Caco-2 (cell line): ENCODE measurements at regions not wholly inside any gene's neighbourhood (a gene's known extent, or its start where the extent isn't known, plus 50 kb on each side); places are given as distances from the start of the nearest gene placed in this dataset.

Source experiments
- BruUV-seq: library from RNA; stranded (reverse); fragments of 400-500 nt; replicated peaks from 2 replicates; lab custom pipeline; 2021; lab: Mats Ljungman, UMichigan
- CTCF ChIA-PET: fragments of 300-600 bp; sonication (Branson Sonifier 250); formaldehyde crosslinking; loops from one replicate; lab custom pipeline; 2022; ENCODE audit warnings: antibody characterized with exemption; lab: Charles Lee
- POLR2A ChIA-PET: fragments of 300-600 bp; sonication (Branson Sonifier 250); formaldehyde crosslinking; loops from one replicate; lab custom pipeline; 2022; ENCODE audit warnings: antibody characterized with exemption; lab: Charles Lee
- DNase-seq, 2 experiments: peaks; one replicate each; pipeline versions ENCODE4 v3.0.0 to v3.0.0-alpha.2; 2020 to 2022
- H3K27me3 ChIP-seq: replicated peaks from 2 replicates; pipeline ENCODE4 v1.6.0; 2011; ENCODE audit warnings: low read length; ENCODE audit not compliant: control insufficient read depth, insufficient read depth
- H3K36me3 ChIP-seq: 2 replicates; pipeline ENCODE4 v1.5.1; 2011; ENCODE audit warnings: low read length; ENCODE audit not compliant: control insufficient read depth, insufficient read depth
- H3K4me1 ChIP-seq: fragments of 250-450 bp; sonication (Bioruptor Pico); 2 replicates; pipeline ENCODE4 v1.5.1; 2020; ENCODE audit warnings: mild to moderate bottlenecking
- H3K4me3 ChIP-seq: 2 replicates; pipeline ENCODE4 v1.5.1; 2011; ENCODE audit warnings: low read depth, mild to moderate bottlenecking, control low read depth, low read length
- H3K9me3 ChIP-seq: fragments of 250-450 bp; sonication (Bioruptor Pico); 2 replicates; pipeline ENCODE4 v1.5.1; 2020; ENCODE audit warnings: mild to moderate bottlenecking, moderate library complexity
- H3K27ac Mint-ChIP-seq: one replicate; pipeline ENCODE4 v1.8.0; 2022; ENCODE audit warnings: mixed read lengths; ENCODE audit not compliant: unreplicated experiment
- H3K27me3 Mint-ChIP-seq: one replicate; pipeline ENCODE4 v1.8.0; 2022; ENCODE audit warnings: mixed read lengths; ENCODE audit not compliant: insufficient read depth, unreplicated experiment
- H3K36me3 Mint-ChIP-seq: one replicate; pipeline ENCODE4 v1.8.0; 2022; ENCODE audit warnings: mild to moderate bottlenecking, mixed read lengths; ENCODE audit not compliant: insufficient read depth, unreplicated experiment
- H3K4me1 Mint-ChIP-seq: one replicate; pipeline ENCODE4 v1.8.0; 2022; ENCODE audit warnings: low read depth, mixed read lengths; ENCODE audit not compliant: unreplicated experiment
- H3K4me3 Mint-ChIP-seq: one replicate; pipeline ENCODE4 v1.8.0; 2022; ENCODE audit warnings: mild to moderate bottlenecking, moderate library complexity, mixed read lengths; ENCODE audit not compliant: unreplicated experiment
- H3K9me3 Mint-ChIP-seq: one replicate; pipeline ENCODE4 v1.8.0; 2022; ENCODE audit warnings: mixed read lengths; ENCODE audit not compliant: unreplicated experiment
- CTCF ChIP-seq, 2 experiments: fragments of 200-600 bp in 1 of 2; IDR thresholded peaks; 1 replicate in 1 of 2; 2 replicates in 1 of 2; pipeline versions ENCODE4 v1.5.1 to v1.8.0; 2011 to 2022; ENCODE audit warnings: antibody characterized with exemption in 1 of 2, control low read depth in 1 of 2, inconsistent platforms in 1 of 2, low read depth in 1 of 2, low read length in 1 of 2, mild to moderate bottlenecking in 1 of 2, moderate library complexity in 1 of 2; ENCODE audit not compliant: insufficient read depth in 1 of 2, severe bottlenecking in 1 of 2, unreplicated experiment in 1 of 2
- intact Hi-C: fragments of 100-400 bp; cut with micrococcal nuclease; formaldehyde crosslinking; loops from one replicate; pipeline ENCODE4 v1.10.0; 2022; ENCODE audit not compliant: unreplicated experiment

GRCh38 chr3:78459796-78460195 is 1308.0 kb downstream of the ROBO1 start:
- intact Hi-C loops: no loop called here
- BruUV-seq: no TSS peak
- POLR2A ChIA-PET: no interaction called here

GRCh38 chr3:78462021-78462420 is 1305.8 kb downstream of the ROBO1 start:
- BruUV-seq: no TSS peak

More at GRCh38 chr3:78459796-78460195, 1308.0 kb downstream of the ROBO1 start:
- Mint-ChIP-seq H3K4me1 (no peaks in the 10 kb centered on the region), H3K27ac (no peak overlapping the region), H3K4me3 (no peak overlapping the region), H3K27me3 (no peaks in the 10 kb centered on the region), H3K9me3 (no peaks in the 10 kb centered on the region), H3K36me3 (no peaks in the 10 kb centered on the region)
- CTCF ChIA-PET: no interaction called here
- Histone ChIP-seq H3K9me3 (no peaks in the 10 kb centered on the region), H3K4me3 (no peak overlapping the region), H3K4me1 (no peaks in the 10 kb centered on the region), H3K36me3 (no peaks in the 10 kb centered on the region), H3K27me3 (no peaks in the 10 kb centered on the region)
- DNase-seq: no peak
- no peak for TF ChIP-seq CTCF (IDR thresholded peaks at IDR 0.05; ENCODE audit: insufficient read depth in 1 of 2, low read depth in 1 of 2, low read length in 1 of 2, severe bottlenecking in 1 of 2, unreplicated experiment in 1 of 2)

GRCh38 chr3:78476076-78476475 is 1291.7 kb downstream of the ROBO1 start:
- H3K36me3 Mint-ChIP-seq: no peaks in the 10 kb centered on the region
- no peaks in the 10 kb centered on the region for H3K4me1 Mint-ChIP-seq
- TF ChIP-seq CTCF (IDR thresholded peaks at IDR 0.05; ENCODE audit: insufficient read depth in 1 of 2, low read depth in 1 of 2, low read length in 1 of 2, severe bottlenecking in 1 of 2, unreplicated experiment in 1 of 2): no peak
- intact Hi-C loops: no loop called here
- ChIA-PET POLR2A (no interaction called here), CTCF (no interaction called here)
- no peaks in the 10 kb centered on the region for H3K9me3 ChIP-seq
- H3K36me3 ChIP-seq: no peaks in the 10 kb centered on the region
- no peaks in the 10 kb centered on the region for H3K4me1 ChIP-seq
- H3K9me3 Mint-ChIP-seq: peaks cover 9% of the 10 kb centered on the region
- H3K4me3 ChIP-seq: no peak overlapping the region
- H3K27me3 ChIP-seq: no peaks in the 10 kb centered on the region
- no peak overlapping the region for H3K27ac Mint-ChIP-seq
- BruUV-seq: no TSS peak
- no peaks in the 10 kb centered on the region for H3K27me3 Mint-ChIP-seq
- H3K4me3 Mint-ChIP-seq: no peak overlapping the region
- no peak for DNase-seq

More at GRCh38 chr3:78462021-78462420, 1305.8 kb downstream of the ROBO1 start:
- H3K9me3 Mint-ChIP-seq: no peaks in the 10 kb centered on the region
- no peaks in the 10 kb centered on the region for H3K27me3 ChIP-seq
- H3K36me3 ChIP-seq: no peaks in the 10 kb centered on the region
- intact Hi-C loops: no loop called here
- no peaks in the 10 kb centered on the region for H3K36me3 Mint-ChIP-seq
- H3K4me3 ChIP-seq: no peak overlapping the region
- no peaks in the 10 kb centered on the region for H3K9me3 ChIP-seq
- ChIA-PET POLR2A (no interaction called here), CTCF (no interaction called here)
- no peak overlapping the region for H3K4me3 Mint-ChIP-seq
- H3K27ac Mint-ChIP-seq: no peak overlapping the region
- no peaks in the 10 kb centered on the region for H3K27me3 Mint-ChIP-seq
- no peaks in the 10 kb centered on the region for H3K4me1 Mint-ChIP-seq
- TF ChIP-seq CTCF (IDR thresholded peaks at IDR 0.05; ENCODE audit: insufficient read depth in 1 of 2, low read depth in 1 of 2, low read length in 1 of 2, severe bottlenecking in 1 of 2, unreplicated experiment in 1 of 2): no peak
- DNase-seq: no peak
- no peaks in the 10 kb centered on the region for H3K4me1 ChIP-seq
